KMS-11 (cell line): ENCODE measurements at regions not wholly inside any gene's neighbourhood (a gene's known extent, or its start where the extent isn't known, plus 50 kb on each side); places are given as distances from the start of the nearest gene placed in this dataset.

Experiments used
- H2AFZ ChIP-seq: fragments of 200-600 bp; sonication (generic); 2 replicates; pipeline ENCODE4 v1.6.1; 2016; ENCODE audit warnings: antibody characterized with exemption, mixed run types, low read depth
- H3K27ac ChIP-seq: fragments of 200-600 bp; sonication (generic); 2 replicates; pipeline ENCODE4 v1.6.1; 2016; ENCODE audit warnings: mild to moderate bottlenecking, mixed run types
- H3K27me3 ChIP-seq: fragments of 200-600 bp; sonication (generic); 2 replicates; pipeline ENCODE4 v1.6.1; 2017; ENCODE audit warnings: mild to moderate bottlenecking, low read depth, mixed run types, moderate library complexity; ENCODE audit not compliant: insufficient read depth
- H3K36me3 ChIP-seq: fragments of 200-600 bp; sonication (generic); 2 replicates; pipeline ENCODE4 v1.6.1; 2017; ENCODE audit warnings: mild to moderate bottlenecking, mixed run types; ENCODE audit not compliant: insufficient read depth
- H3K4me1 ChIP-seq: fragments of 200-600 bp; sonication (generic); 2 replicates; pipeline ENCODE4 v1.6.1; 2016; ENCODE audit warnings: mild to moderate bottlenecking, low read depth, mixed run types; ENCODE audit not compliant: poor library complexity, severe bottlenecking
- H3K4me2 ChIP-seq: fragments of 200-600 bp; sonication (generic); 2 replicates; pipeline ENCODE4 v1.7.0; 2016; ENCODE audit warnings: mild to moderate bottlenecking, mixed run types
- H3K4me3 ChIP-seq: fragments of 200-600 bp; sonication (generic); IDR thresholded peaks from 2 replicates; pipeline ENCODE4 v1.6.1; 2017; ENCODE audit warnings: low read depth, low read length, mixed read lengths; ENCODE audit not compliant: insufficient read depth
- H3K79me2 ChIP-seq: fragments of 200-600 bp; sonication (generic); 2 replicates; pipeline ENCODE4 v1.6.1; 2016; ENCODE audit warnings: low read depth, mixed run types; ENCODE audit not compliant: insufficient read depth
- H3K9ac ChIP-seq: fragments of 200-600 bp; sonication (generic); 2 replicates; pipeline ENCODE4 v1.6.1; 2016; ENCODE audit warnings: mild to moderate bottlenecking, mixed run types
- H4K20me1 ChIP-seq: fragments of 200-600 bp; sonication (generic); 2 replicates; pipeline ENCODE4 v1.6.1; 2016; ENCODE audit warnings: mild to moderate bottlenecking, mixed run types; ENCODE audit not compliant: insufficient read depth
- TF ChIP-seq, protein P1 (sequence below): fragments of 200-600 bp; sonication (generic); conservative IDR thresholded peaks from 2 replicates; pipeline ENCODE4 v1.6.1; 2017; ENCODE audit warnings: low read depth, mild to moderate bottlenecking, antibody characterized with exemption, low read length, moderate library complexity, mixed read lengths

DNA sequence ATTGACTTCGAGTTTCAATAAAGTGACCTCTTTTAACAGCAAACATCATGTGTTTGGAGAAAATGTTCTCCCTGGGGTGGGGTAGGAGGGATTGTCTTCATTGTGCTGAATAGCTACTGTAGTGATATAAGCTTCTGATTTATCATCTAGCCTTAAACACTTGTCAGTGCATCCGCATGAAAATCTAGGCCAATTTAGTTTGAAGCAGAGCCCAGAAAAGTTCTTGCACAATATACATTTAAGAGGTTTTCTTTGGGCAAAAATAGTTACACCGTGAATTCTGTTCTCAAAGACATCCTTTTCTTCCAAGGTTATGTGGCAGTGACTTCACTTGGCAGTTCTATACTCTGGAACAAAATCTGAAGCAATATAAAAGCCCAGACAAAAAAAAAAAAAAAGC lies 136.0 kb upstream of the IFNG-AS1 start:
- Histone ChIP-seq H3K4me3 (no peak overlapping the region), H4K20me1 (no peaks in the 10 kb centered on the region), H3K4me1 (no peaks in the 10 kb centered on the region), H3K27ac (no peak overlapping the region), H3K79me2 (no peaks in the 10 kb centered on the region), H3K4me2 (no peak overlapping the region), H3K27me3 (no peaks in the 10 kb centered on the region), H3K36me3 (no peaks in the 10 kb centered on the region), H2AFZ (no peak overlapping the region), H3K9ac (no peak overlapping the region)
- TF ChIP-seq, protein P1, sequence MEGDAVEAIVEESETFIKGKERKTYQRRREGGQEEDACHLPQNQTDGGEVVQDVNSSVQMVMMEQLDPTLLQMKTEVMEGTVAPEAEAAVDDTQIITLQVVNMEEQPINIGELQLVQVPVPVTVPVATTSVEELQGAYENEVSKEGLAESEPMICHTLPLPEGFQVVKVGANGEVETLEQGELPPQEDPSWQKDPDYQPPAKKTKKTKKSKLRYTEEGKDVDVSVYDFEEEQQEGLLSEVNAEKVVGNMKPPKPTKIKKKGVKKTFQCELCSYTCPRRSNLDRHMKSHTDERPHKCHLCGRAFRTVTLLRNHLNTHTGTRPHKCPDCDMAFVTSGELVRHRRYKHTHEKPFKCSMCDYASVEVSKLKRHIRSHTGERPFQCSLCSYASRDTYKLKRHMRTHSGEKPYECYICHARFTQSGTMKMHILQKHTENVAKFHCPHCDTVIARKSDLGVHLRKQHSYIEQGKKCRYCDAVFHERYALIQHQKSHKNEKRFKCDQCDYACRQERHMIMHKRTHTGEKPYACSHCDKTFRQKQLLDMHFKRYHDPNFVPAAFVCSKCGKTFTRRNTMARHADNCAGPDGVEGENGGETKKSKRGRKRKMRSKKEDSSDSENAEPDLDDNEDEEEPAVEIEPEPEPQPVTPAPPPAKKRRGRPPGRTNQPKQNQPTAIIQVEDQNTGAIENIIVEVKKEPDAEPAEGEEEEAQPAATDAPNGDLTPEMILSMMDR, result no peak

DNA sequence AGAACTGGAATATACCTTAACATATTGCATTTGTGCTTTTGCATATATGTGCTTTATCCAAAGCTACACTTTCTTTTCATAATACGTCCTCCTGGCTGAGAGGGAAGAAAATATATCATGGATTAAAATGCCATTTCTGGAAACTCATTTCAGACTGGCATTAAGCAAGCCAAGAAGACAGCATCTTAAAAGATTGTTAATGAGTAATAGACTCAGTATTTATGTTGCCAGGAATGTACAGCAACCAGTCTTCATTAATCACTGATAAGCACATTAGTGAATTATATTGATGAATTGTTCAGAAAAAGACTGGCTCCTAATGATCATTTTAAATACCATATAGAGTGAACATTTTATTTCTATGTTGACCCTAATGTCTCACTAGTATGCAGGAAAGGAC lies 134.9 kb upstream of the IFNG-AS1 start:
- no peaks in the 10 kb centered on the region for H4K20me1 ChIP-seq
- H3K27ac ChIP-seq, result no peak overlapping the region
- no peak overlapping the region for H3K9ac ChIP-seq
- H3K4me3 ChIP-seq, result no peak overlapping the region
- TF ChIP-seq, protein P1, result no peak
- H3K27me3 ChIP-seq, result no peaks in the 10 kb centered on the region
- H3K4me2 ChIP-seq, result no peak overlapping the region
- no peak overlapping the region for H2AFZ ChIP-seq
- H3K4me1 ChIP-seq, result no peaks in the 10 kb centered on the region
- H3K36me3 ChIP-seq, result no peaks in the 10 kb centered on the region
- H3K79me2 ChIP-seq, result no peaks in the 10 kb centered on the region

DNA sequence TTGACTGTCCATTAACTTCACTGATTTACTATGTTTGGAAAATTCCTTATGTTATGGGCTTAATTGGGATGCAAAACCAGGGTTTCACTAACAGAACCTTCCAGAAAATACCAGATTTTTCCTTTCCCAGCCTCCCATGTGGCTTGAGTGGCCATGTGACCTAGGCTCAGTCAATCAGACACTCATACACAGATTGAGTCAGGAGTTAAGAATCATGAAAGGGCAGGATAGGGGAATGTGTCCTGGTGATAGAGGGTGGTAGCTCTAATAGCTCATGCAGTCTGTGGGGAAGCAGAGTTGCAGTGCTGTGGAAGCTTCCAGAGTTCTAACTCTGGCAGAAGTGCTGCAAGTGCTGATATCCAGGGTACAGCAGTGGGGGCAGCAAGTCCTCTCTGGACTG lies 134.1 kb upstream of the IFNG-AS1 start:
- no peak overlapping the region for H3K9ac ChIP-seq
- no peaks in the 10 kb centered on the region for H4K20me1 ChIP-seq
- no peak overlapping the region for H2AFZ ChIP-seq
- H3K36me3 ChIP-seq, result no peaks in the 10 kb centered on the region
- TF ChIP-seq, protein P1, result no peak
- H3K4me1 ChIP-seq, result no peaks in the 10 kb centered on the region
- no peak overlapping the region for H3K4me3 ChIP-seq
- H3K79me2 ChIP-seq, result no peaks in the 10 kb centered on the region
- no peak overlapping the region for H3K27ac ChIP-seq
- H3K4me2 ChIP-seq, result no peak overlapping the region
- H3K27me3 ChIP-seq, result no peaks in the 10 kb centered on the region

DNA sequence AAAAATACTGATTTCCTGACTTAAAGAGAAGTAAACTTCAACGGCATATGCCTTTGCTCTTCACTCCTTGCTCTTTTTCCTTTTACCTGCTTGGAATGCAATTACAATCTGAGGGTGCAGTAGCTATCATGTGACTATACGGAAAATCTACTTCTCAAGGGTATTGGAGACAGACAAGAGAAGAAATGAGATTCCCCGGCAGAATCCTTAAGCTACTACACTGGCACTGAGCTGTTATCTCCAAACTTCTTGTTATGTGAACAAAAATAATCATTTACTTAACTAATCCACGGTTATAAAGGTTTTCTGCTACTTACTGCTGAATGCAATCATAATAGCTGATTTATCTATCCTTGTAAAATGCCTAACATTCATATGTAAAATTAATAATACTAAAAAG lies 118.0 kb upstream of the IFNG-AS1 start:
- Histone ChIP-seq H3K36me3 (no peaks in the 10 kb centered on the region), H3K79me2 (no peaks in the 10 kb centered on the region), H3K9ac (no peak overlapping the region), H2AFZ (no peak overlapping the region), H3K4me1 (no peaks in the 10 kb centered on the region), H3K4me2 (no peak overlapping the region), H4K20me1 (no peaks in the 10 kb centered on the region), H3K4me3 (no peak overlapping the region), H3K27me3 (no peaks in the 10 kb centered on the region), H3K27ac (no peak overlapping the region)
- TF ChIP-seq, protein P1, result no peak

DNA sequence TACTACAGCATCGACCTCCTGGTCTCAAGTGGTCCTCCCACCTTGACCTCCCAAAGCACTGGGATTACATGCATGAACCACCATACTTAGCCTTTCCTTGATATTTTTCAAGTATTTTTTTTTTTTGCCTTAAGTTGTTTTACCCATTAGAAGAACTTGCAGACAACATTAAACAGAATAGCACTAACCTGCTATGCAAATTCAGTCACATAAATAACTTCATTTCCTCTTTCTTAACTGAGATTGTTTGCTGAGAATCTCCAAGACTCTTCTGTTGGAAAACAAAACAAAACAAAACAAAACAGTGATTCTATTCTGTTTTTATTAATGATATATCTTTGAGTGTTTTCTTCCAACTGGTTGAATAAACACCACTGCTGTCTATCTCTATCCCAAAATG lies 115.9 kb upstream of the IFNG-AS1 start:
- H4K20me1 ChIP-seq, result no peaks in the 10 kb centered on the region
- H3K79me2 ChIP-seq, result no peaks in the 10 kb centered on the region
- no peak overlapping the region for H2AFZ ChIP-seq
- no peaks in the 10 kb centered on the region for H3K36me3 ChIP-seq
- no peak overlapping the region for H3K9ac ChIP-seq
- no peak overlapping the region for H3K4me3 ChIP-seq
- H3K27me3 ChIP-seq, result no peaks in the 10 kb centered on the region
- H3K4me1 ChIP-seq, result no peaks in the 10 kb centered on the region
- no peak overlapping the region for H3K4me2 ChIP-seq
- TF ChIP-seq, protein P1, result no peak
- no peak overlapping the region for H3K27ac ChIP-seq
